K562 (cell line): ENCODE measurements at regions not wholly inside any gene's neighbourhood (a gene's known extent, or its start where the extent isn't known, plus 50 kb on each side); places are given as distances from the start of the nearest gene placed in this dataset.

ENCODE experiments used
- ATAC-seq: fragments of 200-7000 bp; cut with Tn5 transposase; 3 replicates; pipeline ENCODE4 v1.9.1; 2020; ENCODE audit warnings: moderate library complexity
- BruUV-seq: library from RNA; stranded (reverse); fragments of 400-500 nt; replicated peaks from 2 replicates; lab custom pipeline; 2021; lab: Mats Ljungman, UMichigan
- CTCF ChIA-PET: fragments of 300-600 bp; formaldehyde crosslinking; extraction: SDS; loops from one replicate; lab custom pipeline; 2021; ENCODE audit warnings: low intra/inter-chr PET ratio; lab: Yijun Ruan, JAX
- POLR2A ChIA-PET: fragments of 300-600, 350-650 bp; sonication (Branson Sonifier 250); formaldehyde crosslinking; extraction: SDS; loops from one replicate; lab custom pipeline; 2021; ENCODE audit warnings: antibody characterized with exemption, inconsistent platforms; lab: Yijun Ruan, JAX
- DNase-seq, 4 experiments: peaks; one replicate each; pipeline versions ENCODE4 v3.0.0 to v3.0.0-alpha.2; 2011 to 2018; ENCODE audit warnings: low spot score in 3 of 4, mixed read lengths in 3 of 4; ENCODE audit errors: extremely low read depth in 1 of 4
- FAIRE-seq: peaks from 2 replicates; lab custom pipeline; 2011; peaks lifted over from hg19 to GRCh38; lab: Jason Lieb, UNC
- H2AFZ ChIP-seq: 2 replicates; pipeline ENCODE4 v1.6.0; 2011; ENCODE audit warnings: low read depth, low read length, control low read depth, inconsistent platforms
- H3K27ac ChIP-seq: fragments of 200-600 bp; 3 replicates; pipeline ENCODE4 v1.8.0; 2011; ENCODE audit warnings: low read depth, mild to moderate bottlenecking, control low read depth, inconsistent platforms, low read length, moderate library complexity, mixed read lengths; ENCODE audit errors: extremely low read depth
- H3K27me3 ChIP-seq, 2 experiments: fragments of 300-600 bp in 1 of 2; 2 replicates in 1 of 2; 3 replicates in 1 of 2; pipeline versions ENCODE4 v1.6.0 to v1.8.0; 2011; ENCODE audit warnings: inconsistent platforms in 2 of 2, low read length in 2 of 2, mild to moderate bottlenecking in 1 of 2, mixed read lengths in 1 of 2, moderate library complexity in 1 of 2; ENCODE audit not compliant: control insufficient read depth in 2 of 2, insufficient read depth in 2 of 2
- H3K36me3 ChIP-seq: fragments of 300-600 bp; 3 replicates; pipeline ENCODE4 v1.8.0; 2011; ENCODE audit warnings: mild to moderate bottlenecking, low read length, inconsistent platforms; ENCODE audit not compliant: control insufficient read depth, insufficient read depth
- H3K4me1 ChIP-seq, 2 experiments: fragments of 200-600 bp in 1 of 2; replicated peaks in 1 of 2; 2 replicates in 1 of 2; 3 replicates in 1 of 2; pipeline versions ENCODE4 v1.5.1 to v1.8.0; 2011; ENCODE audit warnings: inconsistent platforms in 2 of 2, low read length in 2 of 2, mild to moderate bottlenecking in 1 of 2, mixed read lengths in 1 of 2, moderate library complexity in 1 of 2; ENCODE audit not compliant: control insufficient read depth in 2 of 2, insufficient read depth in 2 of 2
- H3K4me2 ChIP-seq: 2 replicates; pipeline ENCODE4 v1.6.1; 2011; ENCODE audit warnings: low read length, control low read depth, inconsistent platforms, mixed read lengths; ENCODE audit not compliant: insufficient read depth
- H3K4me3 ChIP-seq: fragments of 200-600 bp; sonication (generic), shearing (Covaris generic); 2 replicates; pipeline ENCODE4 v1.5.1; 2016; ENCODE audit warnings: control low read depth, inconsistent platforms
- H3K79me2 ChIP-seq: fragments of 200-600 bp; 3 replicates; pipeline ENCODE4 v1.8.0; 2011; ENCODE audit warnings: low read length, inconsistent platforms; ENCODE audit not compliant: control insufficient read depth, insufficient read depth
- H3K9ac ChIP-seq, 2 experiments: 2 replicates each; pipeline versions ENCODE4 v1.6.0 to v1.6.1; 2011; ENCODE audit warnings: low read depth in 2 of 2, low read length in 2 of 2, control low read depth in 1 of 2, inconsistent platforms in 1 of 2, mild to moderate bottlenecking in 1 of 2, mixed read lengths in 1 of 2; ENCODE audit not compliant: insufficient read depth in 1 of 2
- H3K9me1 ChIP-seq: one replicate; pipeline ENCODE4 v1.6.0; 2011; ENCODE audit warnings: inconsistent platforms, mild to moderate bottlenecking, low read length, moderate library complexity; ENCODE audit not compliant: control insufficient read depth, insufficient read depth
- H3K9me3 ChIP-seq: replicated peaks from 2 replicates; pipeline ENCODE4 v1.5.1; 2011; ENCODE audit warnings: low read depth, low read length, inconsistent platforms; ENCODE audit not compliant: control insufficient read depth, insufficient read depth
- H4K20me1 ChIP-seq: replicated peaks from 2 replicates; pipeline ENCODE4 v1.6.1; 2011; ENCODE audit warnings: low read length, inconsistent platforms, mixed read lengths; ENCODE audit not compliant: control insufficient read depth, insufficient read depth
- BCLAF1 ChIP-seq, 2 experiments: fragments of 450-650 bp in 1 of 2; IDR thresholded peaks; 2 replicates each; pipeline ENCODE4 v1.6.1; 2011 to 2017; ENCODE audit warnings: low read depth in 2 of 2, antibody characterized with exemption in 1 of 2, borderline replicate concordance in 1 of 2, low read length in 1 of 2, mild to moderate bottlenecking in 1 of 2, mixed read lengths in 1 of 2; ENCODE audit not compliant: control insufficient read depth in 1 of 2
- DDX20 ChIP-seq: fragments of 450-650 bp; IDR thresholded peaks from 2 replicates; pipeline ENCODE4 v1.6.1; 2016; ENCODE audit warnings: missing genetic modification characterization, low read depth, mild to moderate bottlenecking, missing compliant biosample characterization, moderate library complexity
- EHMT2 ChIP-seq: fragments of 450-650 bp; IDR thresholded peaks from 2 replicates; pipeline ENCODE4 v1.6.1; 2018; ENCODE audit warnings: antibody characterized with exemption
- FOSL1 ChIP-seq: fragments of 200-800 bp; sonication (Bioruptor generic); conservative IDR thresholded peaks from 2 replicates; pipeline ENCODE4 v1.6.1; 2016; ENCODE audit warnings: missing genetic modification characterization, missing compliant biosample characterization
- HOXB6 ChIP-seq: fragments of 250-450 bp; sonication (Bioruptor Pico); IDR thresholded peaks from 2 replicates; pipeline ENCODE4 v1.5.1; 2022; ENCODE audit warnings: mild to moderate bottlenecking, borderline replicate concordance
- POLR3A ChIP-seq: IDR thresholded peaks from 2 replicates; pipeline ENCODE4 v1.6.1; 2011; ENCODE audit warnings: borderline replicate concordance, mild to moderate bottlenecking, moderate library complexity; ENCODE audit not compliant: insufficient read length, insufficient read depth; ENCODE audit errors: extremely low read depth
- SP1 ChIP-seq: sonication (generic); formaldehyde crosslinking; IDR thresholded peaks from 2 replicates; pipeline ENCODE4 v1.8.1; 2022; ENCODE audit warnings: mild to moderate bottlenecking, missing genetic modification reagents
- TRIM24 ChIP-seq, 2 experiments: fragments of 450-650 bp; IDR thresholded peaks; 2 replicates each; pipeline ENCODE4 v1.6.1; 2016
- TRIM28 ChIP-seq: fragments of 450-650 bp; IDR thresholded peaks from 2 replicates; pipeline ENCODE4 v1.6.1; 2017
- WHSC1 ChIP-seq: IDR thresholded peaks from one replicate; pipeline ENCODE4 v1.6.1; 2012; ENCODE audit warnings: low read length, control low read depth, inconsistent platforms
- ZNF133 ChIP-seq: fragments of 250-450 bp; sonication (Bioruptor Pico); IDR thresholded peaks from 2 replicates; pipeline ENCODE4 v1.4.0; 2020; ENCODE audit warnings: mild to moderate bottlenecking
- ZNF232 ChIP-seq: sonication (generic); formaldehyde crosslinking; IDR thresholded peaks from 2 replicates; pipeline ENCODE4 v1.8.0; 2022; ENCODE audit warnings: mild to moderate bottlenecking, missing genetic modification reagents
- ZNF253 ChIP-seq: fragments of 250-450 bp; sonication (Bioruptor Pico); conservative IDR thresholded peaks from 2 replicates; pipeline ENCODE4 v1.6.1; 2021; ENCODE audit warnings: mild to moderate bottlenecking
- WGBS: fragments of 100-300 bp; shearing (Covaris generic); methylation state at CpG from one replicate; pipeline ENCODE4 v1.1.6; 2016; ENCODE audit warnings: low coverage, mixed read lengths; ENCODE audit not compliant: insufficient coverage; ENCODE audit errors: missing lambda C conversion rate; 5-methylcytosine and 5-hydroxymethylcytosine counted together
- in situ Hi-C: fragments of 300-500 bp; cut with MboI; formaldehyde crosslinking; loops from 4 replicates; pipeline ENCODE4 v1.15.0; 2018; ENCODE audit warnings: inconsistent platforms, mixed read lengths
- intact Hi-C: fragments of 100-400 bp; cut with micrococcal nuclease; formaldehyde crosslinking; loops from 2 replicates; pipeline ENCODE4 v1.14.2; 2022
- TF ChIP-seq, protein P1 (sequence below), 2 experiments: fragments of 450-650 bp; conservative IDR thresholded peaks; 2 replicates each; pipeline ENCODE4 v1.6.1; 2017; ENCODE audit warnings: mild to moderate bottlenecking in 2 of 2, moderate library complexity in 2 of 2
- TF ChIP-seq, protein P2 (sequence below): fragments of 250-450 bp; sonication (Bioruptor Pico); IDR thresholded peaks from 2 replicates; pipeline ENCODE4 v1.9.0; 2021; ENCODE audit warnings: mild to moderate bottlenecking

GRCh38 chr9:88219601-88220000 is 81.3 kb upstream of the SPATA31C2 start:
- in situ Hi-C loops (no loop called here), intact Hi-C loops (no loop called here)
- H3K9me1 ChIP-seq: no peaks in the 10 kb centered on the region
- H3K4me3 ChIP-seq: no peak overlapping the region
- FAIRE-seq (no peak), DNase-seq (no peak), ATAC-seq (no peak)
- no peak overlapping the region for H3K4me2 ChIP-seq
- H3K36me3 ChIP-seq: no peaks in the 10 kb centered on the region
- H4K20me1 ChIP-seq: no peaks in the 10 kb centered on the region
- 6% methylated on average over 2 of the region's 4 CpGs for WGBS
- no TSS peak for BruUV-seq
- peaks cover 0 to 27% of the 10 kb centered on the region in 2 experiments; a peak in 3 of 5 replicates for H3K27me3 ChIP-seq
- H3K27ac ChIP-seq: no peak overlapping the region
- no peaks in the 10 kb centered on the region for H3K9me3 ChIP-seq
- POLR2A ChIA-PET: no interaction called here
- no peaks in the 10 kb centered on the region; a peak in 1 of 5 replicates for H3K4me1 ChIP-seq
- no peak overlapping the region for H2AFZ ChIP-seq
- TF ChIP-seq POLR3A: no peak
- TF ChIP-seq, protein P1, sequence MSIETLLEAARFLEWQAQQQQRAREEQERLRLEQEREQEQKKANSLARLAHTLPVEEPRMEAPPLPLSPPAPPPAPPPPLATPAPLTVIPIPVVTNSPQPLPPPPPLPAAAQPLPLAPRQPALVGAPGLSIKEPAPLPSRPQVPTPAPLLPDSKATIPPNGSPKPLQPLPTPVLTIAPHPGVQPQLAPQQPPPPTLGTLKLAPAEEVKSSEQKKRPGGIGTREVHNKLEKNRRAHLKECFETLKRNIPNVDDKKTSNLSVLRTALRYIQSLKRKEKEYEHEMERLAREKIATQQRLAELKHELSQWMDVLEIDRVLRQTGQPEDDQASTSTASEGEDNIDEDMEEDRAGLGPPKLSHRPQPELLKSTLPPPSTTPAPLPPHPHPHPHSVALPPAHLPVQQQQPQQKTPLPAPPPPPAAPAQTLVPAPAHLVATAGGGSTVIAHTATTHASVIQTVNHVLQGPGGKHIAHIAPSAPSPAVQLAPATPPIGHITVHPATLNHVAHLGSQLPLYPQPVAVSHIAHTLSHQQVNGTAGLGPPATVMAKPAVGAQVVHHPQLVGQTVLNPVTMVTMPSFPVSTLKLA (conservative IDR thresholded peaks at IDR 0.05): no peak
- no peak for TF ChIP-seq ZNF253 (CRISPR knock-in tag)
- TF ChIP-seq WHSC1: no peak
- no peak for TF ChIP-seq SP1
- no peak for TF ChIP-seq BCLAF1 (IDR thresholded peaks at IDR 0.05; ENCODE audit: borderline replicate concordance in 1 of 2, control insufficient read depth in 1 of 2, low read depth in 2 of 2, low read length in 1 of 2)
- TF ChIP-seq FOSL1 (tag): no peak
- TF ChIP-seq DDX20 (tag): no peak
- TF ChIP-seq ZNF133 (CRISPR knock-in tag): no peak
- TF ChIP-seq TRIM28: no peak
- TF ChIP-seq EHMT2: no peak
- no peak for TF ChIP-seq ZNF232
- no peak for TF ChIP-seq TRIM24 (IDR thresholded peaks at IDR 0.05)
- no peak for TF ChIP-seq HOXB6 (CRISPR knock-in tag)
- TF ChIP-seq, protein P2, sequence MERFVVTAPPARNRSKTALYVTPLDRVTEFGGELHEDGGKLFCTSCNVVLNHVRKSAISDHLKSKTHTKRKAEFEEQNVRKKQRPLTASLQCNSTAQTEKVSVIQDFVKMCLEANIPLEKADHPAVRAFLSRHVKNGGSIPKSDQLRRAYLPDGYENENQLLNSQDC (CRISPR knock-in tag): no peak
- TF ChIP-seq, all 486 proteins: peak for 0
- Histone ChIP-seq H3K9ac (no peak overlapping the region), H3K79me2 (no peaks in the 10 kb centered on the region)
- CTCF ChIA-PET: no interaction called here
